ENCODE measurements at regions not wholly inside any gene's neighbourhood (a gene's known extent, or its start where the extent isn't known, plus 50 kb on each side); places are given as distances from the start of the nearest gene placed in this dataset.

DNA sequence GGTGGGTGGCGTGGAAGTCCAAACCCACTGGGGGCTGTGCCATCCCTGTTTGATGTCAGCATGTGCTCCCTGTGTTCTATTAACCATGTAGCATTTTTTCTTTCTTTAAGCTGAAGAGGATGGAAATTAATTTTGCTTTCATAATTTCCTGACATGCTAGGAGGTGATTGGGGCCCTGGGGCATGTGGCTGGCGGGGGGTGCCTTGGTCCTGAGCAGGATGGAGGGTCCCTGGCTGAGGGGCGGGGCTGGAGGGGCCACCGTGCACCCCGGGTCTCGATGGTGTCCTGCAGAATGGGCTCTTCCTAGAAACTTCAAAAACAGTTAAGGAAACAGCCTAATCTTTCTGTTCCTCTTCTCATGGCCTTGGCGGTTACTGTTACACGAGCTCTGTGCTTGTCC is 69.3 kb upstream of the IRX4 start:
- DNase-seq (no peak), ATAC-seq (no peak)
- TF ChIP-seq CTCF (IDR thresholded peaks at IDR 0.05): no peak
- Histone ChIP-seq H3K9me3 (no peaks in the 10 kb centered on the region), H3K36me3 (ENCODE audit: low read depth) (no peaks in the 10 kb centered on the region), H3K4me1 (ENCODE audit: low read depth) (no peaks in the 10 kb centered on the region), H3K4me3 (no peak overlapping the region)
- intact Hi-C loops (cut with DNase I, micrococcal nuclease): no loop called here

- no peak for ATAC-seq
- no peak for TF ChIP-seq CTCF (IDR thresholded peaks at IDR 0.05)
- H3K9me3 ChIP-seq: no peaks in the 10 kb centered on the region
Measured at GRCh38 chr5:1951165-1951816, 68.6 kb upstream of the IRX4 start.

DNA sequence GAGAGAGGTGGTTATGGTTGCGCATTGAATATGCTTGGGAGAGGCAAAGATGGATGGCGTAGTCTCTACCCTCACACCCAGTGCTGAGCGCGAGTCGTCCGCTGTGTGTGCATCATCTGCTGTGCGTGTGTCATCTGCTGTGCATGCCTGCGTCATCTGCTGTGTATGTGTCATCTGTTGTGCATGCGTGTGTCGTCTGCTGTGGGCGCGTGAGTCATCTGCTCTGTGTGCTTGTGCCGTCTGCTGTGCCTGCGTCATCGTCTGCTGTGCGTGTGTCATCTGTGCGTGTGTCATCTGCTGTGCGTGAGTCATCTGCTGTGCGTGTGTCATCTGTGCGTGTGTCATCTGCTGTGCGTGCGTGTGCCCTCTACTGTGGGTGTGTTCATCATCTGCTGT is 68.0 kb upstream of the IRX4 start:
- no peak for ATAC-seq
- H3K36me3 ChIP-seq (ENCODE audit: low read depth): no peaks in the 10 kb centered on the region
- TF ChIP-seq CTCF (IDR thresholded peaks at IDR 0.05): no peak
- intact Hi-C loops (cut with DNase I, micrococcal nuclease): no loop called here
- no peaks in the 10 kb centered on the region for H3K4me1 ChIP-seq (ENCODE audit: low read depth)
- peak in 1 of 3 donors; percentile 38 for DNase-seq
- H3K9me3 ChIP-seq: no peaks in the 10 kb centered on the region
- no peak overlapping the region for H3K4me3 ChIP-seq

More at GRCh38 chr5:1951165-1951816, 68.6 kb upstream of the IRX4 start:
- DNase-seq: no peak
- intact Hi-C loops (cut with DNase I, micrococcal nuclease): no loop called here
- H3K4me3 ChIP-seq: no peak overlapping the region
- no peaks in the 10 kb centered on the region for H3K4me1 ChIP-seq (ENCODE audit: low read depth)
- H3K36me3 ChIP-seq (ENCODE audit: low read depth): no peaks in the 10 kb centered on the region

- peak in 1 of 3 donors; percentile 39 for DNase-seq
- no peak for ATAC-seq
- no peak overlapping the region for H3K4me3 ChIP-seq
Measured at GRCh38 chr5:1950096-1950707, 67.5 kb upstream of the IRX4 start.

DNA sequence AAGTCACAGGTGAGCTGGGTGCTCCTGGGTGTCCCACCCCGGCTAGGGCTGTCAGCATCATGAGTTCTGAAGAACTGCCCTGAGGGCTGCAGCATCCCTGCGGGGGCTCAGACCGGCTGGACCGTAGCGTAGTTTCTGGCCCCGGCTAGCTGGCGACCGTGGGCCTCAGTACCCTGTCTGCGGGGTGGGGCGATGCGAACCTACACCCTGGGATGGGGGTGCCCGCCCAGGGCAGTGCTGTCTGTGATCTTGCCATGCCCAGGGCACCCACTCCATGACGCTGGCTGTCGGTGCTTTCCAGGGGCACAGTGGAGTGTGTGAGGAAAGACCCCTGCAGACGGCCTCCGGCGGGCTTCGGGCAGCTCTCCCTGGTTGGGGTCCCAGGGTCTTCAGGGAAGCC is 66.5 kb upstream of the IRX4 start:
- H3K36me3 ChIP-seq (ENCODE audit: low read depth): no peaks in the 10 kb centered on the region
- H3K4me3 ChIP-seq: no peak overlapping the region
- DNase-seq: peak in 1 of 3 donors; percentile 40
- H3K4me1 ChIP-seq (ENCODE audit: low read depth): no peaks in the 10 kb centered on the region
- H3K9me3 ChIP-seq: no peaks in the 10 kb centered on the region
- intact Hi-C loops (cut with DNase I, micrococcal nuclease): no loop called here
- no peak for TF ChIP-seq CTCF (IDR thresholded peaks at IDR 0.05)
- no peak for ATAC-seq

More at GRCh38 chr5:1950096-1950707, 67.5 kb upstream of the IRX4 start:
- Histone ChIP-seq H3K9me3 (no peaks in the 10 kb centered on the region), H3K4me1 (ENCODE audit: low read depth) (no peaks in the 10 kb centered on the region), H3K36me3 (ENCODE audit: low read depth) (no peaks in the 10 kb centered on the region)
- intact Hi-C loops (cut with DNase I, micrococcal nuclease): no loop called here
- TF ChIP-seq CTCF (IDR thresholded peaks at IDR 0.05): no peak

Measured in mucosa of descending colon (tissue), 3 donors.